ENCODE measurements at regions not wholly inside any gene's neighbourhood (a gene's known extent, or its start where the extent isn't known, plus 50 kb on each side); places are given as distances from the start of the nearest gene placed in this dataset.

DNA sequence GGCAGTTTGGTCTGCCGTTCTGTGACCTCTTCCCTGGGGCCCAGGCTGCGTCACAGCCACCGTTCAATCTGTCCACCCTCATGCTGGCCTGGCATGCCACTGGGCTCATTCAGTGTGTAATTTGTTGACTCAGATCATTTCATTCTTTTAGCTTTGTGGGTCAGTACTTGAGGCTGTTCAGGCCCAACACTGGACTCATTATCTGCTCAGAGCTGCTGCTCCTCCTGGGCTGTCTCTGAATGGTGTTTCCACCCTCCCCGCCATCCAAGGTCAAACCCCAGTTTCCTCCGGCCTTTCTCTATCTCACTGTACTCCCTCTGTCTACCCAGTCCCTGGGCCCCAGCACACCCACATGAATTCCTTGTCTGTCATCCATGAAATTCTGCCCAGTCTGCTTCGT, 152.4 kb upstream of the NCK2 start:
- no peak for DNase-seq

DNA sequence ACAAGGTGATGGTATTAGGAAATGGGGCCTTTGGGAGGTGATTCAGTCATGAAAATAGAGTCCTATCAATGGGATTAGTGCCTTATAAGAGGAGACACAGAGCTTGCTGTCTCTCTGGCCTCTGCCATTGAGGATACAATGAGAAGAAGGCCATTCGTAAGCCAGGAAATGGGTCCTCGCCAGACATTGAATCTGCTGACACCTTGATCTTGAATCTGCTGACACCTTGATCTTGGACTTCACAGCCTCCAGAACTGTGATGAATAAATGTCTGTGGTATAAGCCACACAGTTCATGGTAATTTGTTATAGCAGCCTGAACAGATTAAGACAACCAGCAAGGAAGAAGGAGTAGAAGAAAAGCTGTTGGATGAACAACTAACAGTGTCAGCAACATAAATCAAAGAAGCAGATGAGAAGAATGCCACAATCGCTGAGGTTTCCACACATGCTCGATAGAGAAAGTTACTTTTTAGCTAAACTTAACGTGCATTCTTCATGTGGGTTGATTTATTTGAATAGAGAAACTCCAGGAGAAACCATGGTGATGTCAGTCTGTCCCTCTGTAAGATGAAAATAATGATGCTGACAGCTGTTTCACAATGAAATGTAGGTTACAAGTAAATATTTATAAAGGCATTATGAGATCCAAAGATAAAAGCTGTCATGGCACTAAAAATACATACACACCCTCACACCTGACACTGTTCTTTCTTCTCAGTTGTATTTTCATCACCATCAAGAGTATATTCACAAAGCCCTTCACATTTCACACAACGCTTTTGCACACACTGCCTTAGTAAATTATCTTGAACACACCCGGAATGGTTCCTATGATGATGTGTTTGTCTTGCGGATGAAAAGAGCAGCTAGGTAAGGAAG, 153.7 kb upstream of the NCK2 start:
- no peak for DNase-seq

DNA sequence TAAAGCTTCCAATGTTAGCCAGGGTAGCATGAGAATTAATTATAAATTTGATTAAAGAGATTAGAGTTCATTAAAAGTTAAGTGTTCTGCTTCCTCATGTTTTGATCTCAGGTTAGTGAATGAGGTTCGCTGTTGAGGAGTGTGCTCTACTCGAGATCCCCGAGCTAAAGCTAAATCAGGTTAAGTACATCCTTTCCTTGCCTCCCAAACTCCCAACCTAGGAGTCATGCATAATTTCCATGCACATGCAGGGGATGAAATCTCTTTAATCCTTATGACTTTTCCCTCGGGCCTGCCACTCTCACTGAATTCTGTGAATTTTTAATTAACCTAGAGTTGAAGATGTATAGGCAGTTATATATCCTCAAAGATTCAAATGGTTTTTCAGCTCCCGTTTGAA, 156.1 kb upstream of the NCK2 start:
- no peak for DNase-seq

DNA sequence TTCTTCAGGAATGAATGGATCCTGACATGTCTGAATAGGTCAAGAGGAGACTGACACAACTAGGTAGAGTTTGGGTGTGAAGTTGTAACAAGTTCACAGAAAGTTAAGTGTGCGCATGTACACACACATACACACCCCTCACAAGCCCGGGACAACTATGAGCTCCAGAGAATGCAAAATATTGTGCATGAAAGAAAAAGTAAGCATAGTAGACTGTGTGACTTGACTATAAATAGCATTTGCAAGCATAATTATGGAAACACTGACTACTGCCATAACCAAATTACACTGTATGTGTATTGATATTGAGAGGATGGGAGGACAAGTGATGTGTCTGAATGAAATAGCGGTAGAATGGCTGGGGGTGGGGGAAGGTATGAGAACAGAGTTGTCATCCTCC, 157.1 kb upstream of the NCK2 start:
- DNase-seq, result no peak

DNA sequence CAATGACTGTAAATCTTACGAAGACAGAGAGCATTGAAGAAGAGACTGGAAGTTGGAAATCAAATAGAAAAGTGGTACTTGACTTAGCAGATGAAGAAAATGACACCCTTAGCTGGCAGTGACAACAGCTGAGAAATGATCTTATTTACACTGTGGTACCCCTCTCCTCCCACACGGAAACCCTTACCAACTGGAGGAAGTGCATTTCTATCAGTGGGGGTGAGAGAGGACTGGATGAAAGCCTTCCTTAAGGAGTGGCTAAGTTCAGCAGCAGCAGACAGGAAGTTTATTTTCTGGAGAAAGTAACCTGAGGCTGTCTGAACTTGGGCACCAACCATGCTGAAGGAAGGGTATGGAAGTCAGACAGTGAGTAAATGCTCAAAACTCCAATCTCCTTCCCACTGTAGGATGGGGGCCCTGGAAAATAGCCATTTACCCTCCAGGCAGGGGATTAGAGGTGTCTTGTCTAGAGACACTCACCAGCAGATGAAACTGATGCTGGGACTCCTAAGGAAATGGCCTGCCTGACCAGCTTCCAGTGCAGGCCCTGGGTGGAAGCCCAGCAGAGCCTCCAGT, 160.2 kb upstream of the NCK2 start:
- no peak for DNase-seq

DNA sequence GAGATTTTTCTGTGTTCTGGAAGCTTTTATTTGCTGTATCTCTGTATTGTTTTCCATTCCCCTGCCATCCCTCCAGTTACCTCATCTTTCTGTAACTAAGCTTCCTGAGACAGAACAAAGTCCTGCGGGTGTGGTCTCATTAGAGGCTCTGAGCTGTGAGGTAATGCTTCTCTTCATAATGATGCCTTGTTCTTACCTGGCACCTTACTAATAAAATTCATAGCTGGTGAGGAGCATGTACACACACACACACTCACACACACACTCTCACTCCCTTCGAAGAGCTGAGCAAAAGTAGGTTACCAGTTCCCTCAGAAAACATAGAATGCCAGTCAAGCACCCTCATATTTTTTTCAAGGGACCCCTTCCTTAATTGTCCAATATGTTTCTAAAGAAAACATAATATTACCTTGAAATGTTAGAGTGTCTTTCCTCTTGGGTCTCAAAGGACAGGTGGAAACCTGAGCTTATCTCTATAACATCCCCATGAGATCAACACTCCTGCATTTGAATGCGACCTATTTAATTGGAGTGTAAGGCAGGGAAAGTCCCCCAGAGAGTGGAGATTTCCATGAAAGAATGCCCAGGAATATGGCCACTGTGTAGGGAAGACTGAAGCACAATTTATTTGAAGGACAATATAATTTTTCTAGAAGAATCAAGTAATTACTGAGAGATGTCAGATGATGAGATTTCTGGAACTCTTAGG, 161.6 kb upstream of the NCK2 start:
- no peak for DNase-seq

DNA sequence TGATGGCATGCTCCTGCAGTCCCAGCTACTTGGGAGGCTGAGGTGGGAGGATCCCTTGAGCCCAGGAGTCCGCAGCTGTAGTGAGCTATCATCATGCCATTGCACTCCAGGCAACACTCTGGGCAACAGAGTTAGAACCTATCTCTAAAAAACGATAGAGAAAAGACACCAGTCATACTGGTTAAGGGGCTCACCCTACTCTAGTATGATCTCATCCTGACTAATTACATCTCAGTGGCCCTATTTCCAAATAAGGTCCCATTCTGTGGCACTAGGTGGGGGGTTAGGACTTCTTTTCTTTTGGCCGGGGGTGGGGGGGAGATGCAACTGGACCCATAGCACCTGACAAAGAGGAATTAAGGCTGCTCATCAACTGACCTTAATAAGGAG, 163.2 kb upstream of the NCK2 start:
- no peak for DNase-seq

DNA sequence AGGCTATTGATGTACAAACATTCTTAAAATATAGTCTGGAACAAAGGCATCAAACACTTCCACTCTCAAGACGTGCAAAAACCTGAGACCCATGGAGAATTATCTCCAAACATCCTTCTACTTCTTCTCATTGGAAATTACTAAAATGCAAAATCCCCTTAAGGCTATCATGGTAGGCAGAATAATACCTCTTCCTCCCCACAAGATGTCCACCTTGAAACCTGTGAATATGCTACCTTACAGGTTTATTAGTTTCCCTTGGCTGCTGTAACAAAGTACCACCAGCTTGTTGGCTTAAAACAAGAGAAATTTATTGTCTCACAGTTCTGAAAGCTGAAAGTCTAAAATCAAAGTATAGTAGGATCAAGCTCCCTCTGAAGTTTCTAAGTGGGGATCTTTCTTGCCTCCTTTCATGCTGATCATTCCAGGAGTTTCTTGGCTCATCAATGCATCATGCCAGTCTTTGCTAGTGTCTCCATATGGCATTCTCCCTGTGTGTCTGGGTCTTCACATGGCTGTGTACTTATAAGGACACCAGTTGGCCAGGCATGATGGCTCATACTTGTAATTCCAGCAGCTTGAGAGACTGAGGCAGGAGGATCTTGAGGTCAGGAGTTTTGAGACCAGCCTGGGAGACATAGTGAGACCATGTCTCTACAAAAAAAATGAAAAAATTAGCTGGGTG, 163.7 kb upstream of the NCK2 start:
- DNase-seq, result no peak

DNA sequence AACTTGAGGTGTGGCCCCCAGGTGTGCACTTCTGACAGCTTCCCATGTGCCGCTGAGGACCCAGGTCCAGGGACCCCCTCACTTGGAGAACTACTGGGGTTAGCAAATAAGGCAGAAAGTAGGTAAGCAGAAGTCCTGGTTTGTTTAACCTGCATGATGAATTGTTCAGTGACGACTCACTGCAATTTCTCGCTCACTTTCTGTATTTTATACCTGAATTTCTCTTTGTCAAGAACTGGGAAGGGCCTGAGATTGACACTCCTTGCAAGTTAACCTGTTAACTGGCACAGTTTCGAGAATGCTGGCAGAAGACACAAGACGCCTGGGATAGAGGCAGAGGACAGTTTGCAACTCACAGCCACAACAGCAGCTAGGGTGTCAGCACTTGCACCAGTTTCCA, 164.5 kb upstream of the NCK2 start:
- no peak for DNase-seq

DNA sequence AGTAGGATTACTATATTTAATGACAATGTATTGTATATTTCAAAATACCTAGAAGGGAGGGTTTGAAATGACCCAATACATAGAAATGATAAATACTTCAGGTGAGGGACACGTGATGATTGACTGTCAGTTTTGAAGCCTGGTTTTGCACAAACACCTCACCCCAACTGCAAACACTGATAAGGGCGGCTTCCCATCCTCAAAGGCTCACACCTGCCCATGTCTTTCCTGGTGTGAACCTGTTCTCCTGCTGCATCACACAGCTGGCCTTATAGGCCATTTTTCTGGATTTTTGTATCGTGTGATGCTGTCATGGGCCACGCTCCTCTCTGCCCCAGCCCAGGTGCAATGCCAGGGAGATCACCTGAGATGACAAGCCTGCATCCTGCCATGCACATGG, 166.5 kb upstream of the NCK2 start:
- DNase-seq, result no peak

DNA sequence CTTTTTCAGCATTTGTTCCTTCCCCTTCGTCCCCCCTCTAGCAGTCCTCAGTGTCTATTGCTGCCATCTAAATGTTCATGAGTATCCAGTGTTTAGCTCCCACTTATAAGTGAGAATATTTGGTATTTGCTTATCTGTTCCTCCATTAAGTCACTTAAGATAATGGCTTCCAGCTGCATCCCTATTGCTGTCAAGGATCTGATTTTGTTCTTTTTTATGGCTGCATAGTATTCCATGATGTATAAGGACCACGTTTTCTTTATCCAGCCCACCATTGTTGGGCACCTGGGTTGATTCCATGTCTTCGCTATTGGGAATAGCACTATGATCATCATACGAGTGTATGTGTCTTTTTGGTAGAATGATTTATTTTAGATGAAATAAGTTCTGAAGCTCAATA, 166.9 kb upstream of the NCK2 start:
- DNase-seq, result no peak

DNA sequence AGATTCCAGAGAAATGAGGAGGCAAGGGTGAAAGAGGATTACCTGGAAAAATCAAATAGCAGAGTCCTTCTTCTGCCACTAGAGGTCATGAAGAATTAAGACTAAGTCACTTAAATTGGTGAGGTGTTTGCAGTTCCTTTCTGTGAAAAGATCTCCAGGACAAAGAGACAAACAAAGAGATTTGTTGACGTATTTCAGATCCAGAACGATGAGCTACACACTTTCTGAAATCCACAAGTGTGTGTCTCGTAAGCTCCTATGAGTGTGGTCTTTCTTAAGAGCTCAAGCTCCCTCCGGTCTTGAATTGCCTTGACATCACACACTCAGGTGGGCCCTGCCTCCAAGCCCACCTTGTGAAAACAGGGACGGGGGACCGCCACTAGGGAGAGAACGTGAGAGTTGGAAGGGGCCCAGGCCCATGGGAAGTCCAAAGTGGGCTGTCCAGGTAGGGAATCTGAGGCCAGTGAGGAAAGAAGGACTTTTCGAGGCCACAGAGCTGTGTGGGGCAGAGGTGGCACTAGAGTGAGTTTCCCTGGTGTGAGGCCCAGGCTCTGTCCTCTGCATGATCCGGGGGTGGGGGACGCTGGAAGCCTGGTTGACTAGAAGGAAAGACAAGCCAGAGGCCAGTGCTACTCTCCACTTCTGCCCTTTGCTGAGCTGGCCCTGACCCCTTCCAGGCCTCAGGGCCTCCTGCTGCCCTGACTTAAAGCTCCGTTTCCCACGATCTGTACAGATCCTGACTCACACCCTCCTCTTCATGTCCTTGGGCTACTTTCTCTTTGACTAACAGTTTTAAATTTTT, 168.1 kb upstream of the NCK2 start:
- peak; percentile 5 to 10 for DNase-seq

DNA sequence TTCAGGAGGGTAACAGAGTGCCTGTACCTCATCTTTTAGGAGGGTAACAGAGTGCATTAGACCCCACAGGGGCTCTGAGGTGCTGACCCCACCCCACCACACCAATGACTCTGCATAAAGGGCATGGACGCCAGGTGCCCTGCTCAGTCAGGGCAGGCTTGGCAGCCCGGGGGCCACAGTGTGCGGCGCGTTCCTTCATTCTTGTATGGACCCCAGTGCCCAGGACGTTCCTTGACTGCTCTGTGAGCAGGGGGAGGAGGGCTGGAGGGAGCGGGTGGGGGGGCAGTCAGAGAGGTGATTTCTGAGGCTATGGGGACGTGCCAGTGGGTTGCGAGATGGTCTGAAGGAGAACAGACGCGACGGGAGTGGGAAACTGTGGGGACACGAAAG, 168.7 kb upstream of the NCK2 start:
- DNase-seq, result no peak

DNA sequence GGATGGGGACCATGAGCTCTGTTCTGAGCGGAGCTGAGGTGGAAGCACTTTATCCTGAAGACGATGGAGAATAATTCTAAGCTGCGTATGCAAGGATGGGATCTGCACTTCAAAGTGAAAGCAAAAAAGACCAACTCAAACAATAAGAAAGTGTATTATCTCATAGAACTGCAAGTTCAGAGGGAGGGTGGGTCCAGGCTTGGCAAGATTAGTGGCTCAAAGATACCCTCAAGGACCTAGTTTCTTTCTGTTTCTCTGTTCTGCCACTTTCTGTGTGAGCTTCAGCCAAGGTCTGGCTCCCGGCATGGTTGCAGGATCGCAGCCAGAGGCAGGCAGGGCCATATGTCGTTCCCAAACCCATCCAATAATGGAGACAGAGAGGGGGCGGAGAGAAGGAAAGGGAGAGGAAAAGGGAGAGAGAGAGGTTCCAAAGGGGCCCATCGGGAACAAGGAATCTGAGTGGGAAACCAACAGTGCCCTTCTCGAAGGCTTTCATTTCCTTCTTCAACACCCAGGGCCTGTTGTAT, 169.2 kb upstream of the NCK2 start:
- DNase-seq, result no peak

DNA sequence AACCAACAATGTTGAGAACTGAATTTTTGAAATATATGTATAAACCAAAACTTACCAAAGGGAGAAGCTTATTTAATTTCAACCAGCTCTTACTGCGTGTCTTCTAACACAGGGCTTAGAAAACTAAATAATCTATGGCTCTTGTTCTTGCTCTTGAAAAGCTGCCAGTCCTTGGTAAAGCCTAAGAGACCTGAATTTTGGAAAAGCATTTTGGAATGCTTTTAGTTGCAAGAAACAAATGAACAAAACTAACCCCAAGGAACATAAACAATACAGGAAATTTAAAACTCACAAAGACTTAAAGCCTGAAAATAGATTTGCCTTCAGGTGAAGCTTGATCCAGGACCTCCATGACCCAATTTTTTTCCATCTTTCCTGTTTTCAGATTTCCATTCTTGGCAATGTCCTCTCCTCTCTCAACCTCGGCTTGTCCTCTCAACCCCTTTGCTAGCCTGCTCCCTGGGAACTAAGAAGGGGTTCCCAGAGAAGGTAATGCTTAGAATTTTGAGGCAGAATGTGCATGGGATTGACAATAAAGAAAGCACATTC, 169.8 kb upstream of the NCK2 start:
- DNase-seq, result no peak

DNA sequence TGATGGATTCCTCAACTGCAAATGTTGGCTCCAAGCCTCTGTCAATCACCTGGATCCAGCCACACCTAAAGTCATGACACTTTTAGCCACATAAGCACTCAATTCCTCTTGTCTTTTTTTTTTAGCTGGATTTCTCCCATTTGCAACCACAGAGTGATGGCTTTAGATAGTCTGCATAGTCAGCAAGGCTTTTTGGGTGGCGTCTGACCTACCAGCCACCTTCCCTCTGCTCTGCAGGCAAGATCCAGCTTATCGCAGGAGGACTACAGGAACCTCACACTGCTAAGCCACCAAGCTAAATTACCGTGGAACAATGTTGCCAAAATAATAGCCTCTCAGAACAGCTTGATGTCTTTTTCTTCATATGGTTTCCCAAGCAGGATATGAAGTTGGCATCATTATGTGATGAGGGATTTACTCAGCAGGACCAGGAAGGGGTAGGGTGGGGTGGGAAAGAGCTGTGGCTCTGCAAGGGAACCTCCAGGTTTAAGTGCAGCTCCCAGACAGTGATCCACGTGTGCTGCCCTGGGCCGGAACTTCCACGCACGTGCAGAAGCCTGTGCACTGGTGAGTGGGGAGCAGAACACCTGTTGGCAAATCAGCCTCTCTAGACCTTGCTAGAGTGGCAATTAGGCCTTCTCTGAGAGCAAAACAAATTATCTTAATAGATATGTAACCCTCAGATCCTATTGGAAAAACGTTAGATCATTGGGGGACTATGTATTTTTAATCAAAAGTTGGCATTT, 170.6 kb upstream of the NCK2 start:
- DNase-seq, result no peak

DNA sequence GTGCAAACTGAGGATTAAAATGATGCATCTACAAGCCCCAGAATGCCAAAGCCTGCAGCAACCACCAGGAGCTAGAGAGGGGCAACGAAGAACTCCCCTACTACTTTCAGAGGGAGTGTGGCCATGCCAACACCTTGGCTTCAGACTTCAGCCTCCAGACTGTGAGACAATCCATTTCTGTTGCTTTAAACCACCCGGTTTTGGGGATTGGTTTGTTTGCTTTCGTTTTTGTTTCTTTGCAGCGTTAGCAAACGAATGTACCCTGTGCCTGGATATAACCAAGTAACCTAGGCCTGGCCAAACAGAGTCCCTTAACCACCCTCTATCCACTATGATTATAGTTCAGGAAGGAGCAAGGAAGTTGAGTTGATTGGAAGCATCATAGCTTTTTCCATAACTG, 171.2 kb upstream of the NCK2 start:
- DNase-seq, result no peak

DNA sequence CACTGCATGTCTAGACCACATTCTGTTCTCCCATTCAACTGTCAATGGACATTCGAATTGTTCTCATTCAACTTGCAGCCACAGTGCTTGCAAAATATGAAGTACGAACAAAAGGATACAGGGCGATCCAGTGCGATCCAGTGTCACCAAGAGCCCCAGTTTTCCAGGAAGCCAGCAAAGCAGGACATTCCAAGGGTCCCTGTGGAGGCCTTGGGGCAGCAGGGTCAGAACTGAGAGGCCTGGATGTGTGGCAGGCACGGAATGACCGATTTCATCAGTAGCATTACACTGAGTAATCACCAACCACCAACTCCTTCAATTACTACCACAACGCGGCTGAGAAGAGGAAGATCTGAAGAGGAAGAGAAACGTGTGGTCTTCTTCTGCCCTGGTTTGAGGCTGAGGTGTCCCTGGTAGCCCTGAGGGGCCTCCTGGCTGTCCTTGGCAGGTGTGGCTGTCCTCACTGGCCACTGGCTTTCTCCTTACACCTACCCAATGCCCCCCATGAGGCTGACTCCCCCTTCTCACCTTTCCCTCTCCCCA, 172.7 kb upstream of the FHL2 start:
- DNase-seq, result peak in 1 of 2 experiments; percentile 27

DNA sequence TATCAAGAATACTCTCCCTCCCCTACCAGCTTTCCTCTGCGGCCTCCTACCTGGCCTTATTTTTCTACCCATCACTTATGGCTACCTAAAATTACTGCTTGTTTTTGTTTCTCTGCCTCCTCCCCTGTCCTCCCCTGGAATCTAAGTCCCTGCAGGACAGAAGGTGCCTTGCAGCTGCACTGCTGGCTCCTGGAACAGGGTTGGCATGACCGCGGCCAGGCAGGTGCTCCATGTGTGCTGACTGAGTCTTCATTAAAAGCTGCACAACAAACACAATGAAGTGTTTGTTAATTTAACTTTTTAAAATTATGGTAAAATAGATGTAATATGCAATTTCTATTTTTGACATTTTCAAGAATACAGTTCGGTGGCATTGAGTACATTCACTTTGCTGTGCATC, 171.9 kb upstream of the FHL2 start:
- no peak for DNase-seq

DNA sequence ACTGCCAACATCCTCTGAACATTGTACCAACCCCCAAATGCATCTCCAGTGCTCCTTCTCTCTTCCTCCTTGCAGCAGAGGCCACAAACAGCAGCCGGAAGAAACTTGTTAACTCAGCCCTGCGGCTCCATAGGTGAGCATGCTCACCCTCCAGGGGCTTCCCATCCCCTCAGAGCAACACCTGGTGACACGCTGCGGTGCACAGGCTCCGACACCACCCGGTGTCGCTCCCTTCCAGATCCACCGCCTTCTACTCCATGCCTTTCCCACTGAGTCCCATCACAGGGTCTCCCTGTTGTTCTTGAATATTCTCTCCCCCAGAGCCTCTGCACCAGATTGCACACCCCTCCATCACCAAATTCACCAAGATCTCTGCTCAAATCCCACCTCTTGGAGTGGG, 171.5 kb upstream of the FHL2 start:
- DNase-seq, result no peak

DNA sequence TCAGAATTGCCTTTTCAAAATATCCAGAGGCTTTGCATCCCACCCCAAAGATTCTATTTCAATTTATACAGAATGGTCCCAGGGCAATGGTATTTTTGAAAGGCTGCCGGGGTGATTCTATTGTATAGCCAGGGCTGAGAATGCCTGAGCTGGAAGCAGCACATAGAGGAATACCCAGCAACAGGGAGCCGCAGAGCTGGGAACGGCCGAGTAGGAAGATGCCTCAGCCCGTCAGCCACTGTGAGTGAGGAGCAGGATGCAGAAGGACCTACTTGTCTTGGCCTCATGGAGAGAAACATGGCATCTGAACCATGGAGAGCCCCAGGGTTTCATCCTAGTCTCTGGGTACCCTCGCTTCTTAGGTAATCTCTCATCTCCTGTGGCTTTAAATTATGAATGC, 170.8 kb upstream of the FHL2 start:
- no peak for DNase-seq

Data from AML-193 (cell line).